Inflammatory macrophage treated with lipopolysaccharide for 1 hour (primary cell): ENCODE measurements at regions not wholly inside any gene's neighbourhood (a gene's known extent, or its start where the extent isn't known, plus 50 kb on each side); places are given as distances from the start of the nearest gene placed in this dataset.

Experiments
- DNase-seq, 2 donors: peaks; one replicate each; pipeline ENCODE4 v3.0.0-alpha.2; 2020 to 2022

DNA sequence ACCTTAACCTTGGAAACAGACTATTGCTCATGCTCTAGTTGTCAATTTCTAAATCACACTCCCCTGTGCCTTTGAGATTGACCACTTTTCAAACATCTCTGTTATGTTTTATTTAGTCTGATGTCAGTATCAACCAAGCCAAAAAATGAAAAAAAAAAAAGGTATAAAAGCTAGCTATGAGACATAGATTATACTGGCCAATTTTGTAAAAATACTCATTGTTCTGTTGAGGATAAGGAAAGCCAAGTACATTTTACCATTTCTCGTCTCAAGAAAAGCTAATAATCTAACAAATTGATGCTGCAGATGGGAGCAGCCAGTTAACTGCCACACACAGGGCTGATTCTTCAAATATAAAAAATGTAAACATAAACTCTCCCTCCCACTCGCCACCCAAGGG, 572.6 kb upstream of the KLF12 start:
- no peak for DNase-seq

DNA sequence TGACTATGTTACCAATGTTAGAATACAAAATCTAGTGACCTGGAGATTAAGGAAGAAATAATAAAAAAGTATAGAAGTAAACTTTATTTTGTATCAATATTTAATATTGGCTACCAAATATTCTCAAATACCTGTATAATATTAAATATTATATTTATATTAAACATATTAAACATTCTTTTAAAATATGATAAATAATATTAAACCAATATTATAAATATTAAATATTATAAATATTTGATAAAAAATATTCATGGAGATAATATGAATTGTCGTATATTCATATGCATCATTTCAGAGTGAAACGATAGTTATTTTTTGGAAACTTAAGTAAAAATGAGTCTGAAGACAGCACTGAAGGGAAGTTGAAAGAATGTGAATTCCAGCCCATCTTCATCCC, 571.2 kb upstream of the KLF12 start:
- DNase-seq: no peak

DNA sequence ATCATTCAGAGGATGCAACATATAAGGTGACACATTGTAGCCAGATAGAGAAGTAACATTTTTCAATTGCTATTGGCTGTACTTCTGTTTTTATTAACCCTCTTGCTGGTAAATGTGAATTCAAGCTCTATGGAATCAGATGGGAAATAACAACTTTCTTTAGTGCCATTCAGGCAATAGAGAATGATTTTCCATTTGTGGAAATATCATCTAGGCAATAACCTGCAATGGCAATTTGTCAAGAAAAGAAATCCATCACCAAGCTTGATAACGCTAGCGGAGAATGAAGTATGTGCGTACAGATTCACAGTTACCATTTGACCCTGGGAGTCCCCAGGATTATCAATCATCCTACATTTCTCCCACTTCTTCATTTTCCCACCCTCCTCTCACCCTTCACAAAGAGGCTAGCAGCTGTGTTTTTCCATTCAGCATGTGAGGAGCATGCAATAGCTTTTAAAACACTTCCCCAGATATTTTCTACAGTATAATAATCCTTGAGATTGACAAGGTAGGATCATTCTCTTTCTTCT, 569.7 kb upstream of the KLF12 start:
- DNase-seq: no peak

DNA sequence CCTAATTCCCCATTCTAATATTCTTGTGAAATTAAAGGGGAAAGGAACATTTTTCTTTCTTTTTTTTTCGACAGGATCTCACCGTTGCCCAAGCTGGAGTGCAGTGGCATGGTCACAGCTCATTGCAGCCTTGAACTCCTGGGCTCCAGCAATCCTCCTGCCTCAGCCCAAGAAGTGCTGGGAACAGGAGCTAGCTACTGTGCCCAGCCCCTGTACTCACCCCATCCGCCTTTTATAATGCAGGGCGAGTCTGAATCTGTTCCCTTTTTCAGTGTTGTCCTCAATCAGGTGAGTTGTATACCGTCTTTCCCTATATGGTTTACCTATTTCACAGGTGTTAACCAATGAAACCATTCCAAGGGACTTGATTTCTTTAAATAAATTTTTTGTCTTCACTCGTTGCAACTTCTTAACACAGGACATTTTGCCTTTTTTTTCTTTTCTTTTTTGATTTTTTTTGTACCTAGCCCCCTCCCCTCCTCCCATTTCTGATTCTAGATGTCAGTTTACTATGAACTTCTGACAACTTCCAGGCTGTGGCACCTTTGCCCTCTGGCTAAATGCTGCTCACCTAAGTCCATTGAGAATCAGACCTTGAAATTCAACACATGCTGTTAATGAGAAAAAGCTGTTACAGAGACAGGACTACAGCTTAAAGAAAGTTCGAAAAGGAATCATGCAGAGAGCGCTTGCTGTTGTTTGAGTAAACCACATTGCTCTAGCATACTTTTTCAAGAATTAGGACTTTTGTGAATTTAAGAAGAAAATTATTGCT, 562.1 kb upstream of the KLF12 start:
- no peak for DNase-seq

DNA sequence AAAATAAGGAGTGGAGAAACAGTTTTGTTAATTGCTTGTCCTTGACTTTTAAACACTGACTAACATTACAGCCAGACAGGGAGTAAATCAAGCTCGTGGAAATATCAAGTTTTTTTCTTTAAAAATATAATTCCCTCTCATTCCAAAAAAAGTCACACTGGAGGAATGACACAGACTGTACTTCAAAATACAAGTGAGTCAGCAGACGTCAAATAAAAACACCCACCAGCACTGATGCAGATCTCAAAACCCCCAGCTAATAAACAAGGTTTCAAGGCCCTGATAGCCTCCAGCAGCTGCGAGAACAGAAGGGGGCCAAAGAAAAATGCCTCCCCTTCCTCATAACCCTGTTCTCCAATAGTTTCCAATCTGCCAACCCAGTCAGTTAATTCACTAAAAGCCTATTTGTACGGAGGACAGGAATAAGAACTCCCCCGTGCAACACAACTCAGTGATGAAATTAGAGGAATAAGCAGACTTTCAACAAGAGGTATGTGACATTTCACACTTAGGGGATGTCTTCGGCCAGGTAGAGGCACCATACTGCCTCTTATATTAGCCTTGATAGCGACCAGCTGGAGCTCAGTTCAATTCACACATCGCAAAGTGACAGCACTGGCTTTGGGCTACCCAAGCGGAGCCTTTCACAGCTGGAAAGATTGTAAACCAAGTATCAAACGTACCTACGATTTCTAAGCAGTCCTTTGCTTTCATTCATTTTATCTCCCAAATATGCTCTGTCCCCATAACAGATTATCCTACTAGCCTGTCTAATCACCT, 561.0 kb upstream of the KLF12 start:
- DNase-seq: no peak

DNA sequence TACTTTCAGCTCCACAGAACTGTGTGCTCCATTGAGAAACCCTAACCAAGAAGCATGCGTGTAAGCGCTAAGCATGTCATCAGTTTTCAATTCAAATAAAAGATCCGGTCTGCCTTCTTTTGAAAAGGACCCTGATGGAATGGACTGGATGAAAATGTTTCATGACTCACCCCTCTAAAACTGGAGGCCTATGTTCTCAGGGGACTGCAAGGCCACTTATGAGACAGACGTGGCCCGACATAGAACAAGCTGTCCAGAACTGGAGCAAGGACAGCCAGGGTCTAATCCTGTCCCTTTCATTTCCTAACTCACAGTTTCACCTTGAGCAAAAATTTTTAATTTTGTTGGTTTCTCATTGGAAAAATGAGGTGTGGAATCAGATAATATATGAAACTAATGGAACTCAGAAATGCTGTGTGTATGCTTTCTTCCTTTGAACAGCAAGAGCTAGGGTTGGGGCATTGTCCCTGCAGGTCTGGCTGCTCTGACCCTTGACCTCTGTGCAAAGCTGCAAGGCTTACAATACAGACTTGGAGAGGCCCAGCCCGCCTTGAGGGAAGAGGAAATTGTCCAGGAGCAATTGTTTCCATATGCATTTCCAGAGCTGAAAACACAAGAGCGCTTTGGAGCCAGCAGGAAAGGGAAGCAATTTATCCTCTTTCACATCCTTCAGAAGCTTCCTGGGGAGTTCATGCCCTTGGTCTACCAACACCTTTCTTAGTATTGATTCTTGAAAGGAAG, 553.4 kb upstream of the KLF12 start:
- no peak for DNase-seq

DNA sequence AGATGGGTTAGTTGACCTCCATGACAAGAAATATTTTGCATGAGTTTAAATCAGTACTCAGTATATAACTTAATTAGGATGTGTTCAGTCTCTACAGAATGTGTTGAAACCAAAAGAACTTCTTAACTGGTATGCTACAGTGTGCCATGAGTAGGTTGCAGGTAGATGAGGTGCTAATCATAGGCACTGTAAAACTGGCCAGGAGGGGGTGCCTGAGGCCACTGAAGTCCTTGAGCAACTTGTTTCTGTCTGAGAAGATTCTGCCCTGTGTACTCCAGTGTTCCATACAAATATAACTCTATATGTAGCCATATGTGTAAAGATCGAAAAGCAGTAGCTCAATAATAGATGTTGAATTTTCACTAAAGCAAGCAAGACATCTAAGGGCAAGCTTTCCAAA, 549.2 kb upstream of the KLF12 start:
- DNase-seq: no peak

DNA sequence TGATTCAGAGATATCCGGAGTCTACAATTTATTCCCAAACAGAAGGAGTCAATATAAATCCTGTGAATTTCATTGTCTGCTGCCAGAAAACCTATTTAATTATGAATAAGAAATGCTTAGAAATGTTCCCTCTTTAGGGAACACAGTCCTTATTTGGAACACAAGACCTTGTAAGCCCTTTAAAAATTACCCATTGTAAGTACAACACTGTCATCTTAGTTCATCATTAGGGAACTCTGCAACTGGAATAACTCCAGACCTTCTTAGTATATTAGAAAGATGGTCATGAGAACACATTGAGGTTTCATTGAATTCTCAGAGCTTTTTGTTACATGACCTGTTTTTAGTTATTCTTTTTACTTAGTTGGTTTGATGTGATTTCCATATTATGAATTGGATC, 548.5 kb upstream of the KLF12 start:
- no peak for DNase-seq

DNA sequence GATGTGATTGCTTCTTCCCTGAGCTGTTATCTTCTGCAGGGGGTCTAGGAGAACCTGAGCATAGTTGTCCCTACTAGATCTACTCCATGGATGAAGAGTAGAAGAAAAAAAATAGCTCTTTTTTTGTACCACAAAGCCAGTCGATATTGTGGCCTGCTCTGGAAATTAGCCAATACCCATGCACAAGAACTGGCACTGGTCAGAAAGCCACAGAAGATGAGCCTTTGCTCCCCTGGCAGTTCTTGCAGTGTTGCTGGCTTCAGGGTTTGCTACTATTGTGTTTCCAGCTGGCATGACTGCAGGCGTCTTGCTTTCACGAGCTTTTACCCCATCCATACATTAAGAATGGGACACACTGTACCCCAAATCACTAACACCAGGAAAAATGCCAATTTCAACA, 547.7 kb upstream of the KLF12 start:
- no peak for DNase-seq

DNA sequence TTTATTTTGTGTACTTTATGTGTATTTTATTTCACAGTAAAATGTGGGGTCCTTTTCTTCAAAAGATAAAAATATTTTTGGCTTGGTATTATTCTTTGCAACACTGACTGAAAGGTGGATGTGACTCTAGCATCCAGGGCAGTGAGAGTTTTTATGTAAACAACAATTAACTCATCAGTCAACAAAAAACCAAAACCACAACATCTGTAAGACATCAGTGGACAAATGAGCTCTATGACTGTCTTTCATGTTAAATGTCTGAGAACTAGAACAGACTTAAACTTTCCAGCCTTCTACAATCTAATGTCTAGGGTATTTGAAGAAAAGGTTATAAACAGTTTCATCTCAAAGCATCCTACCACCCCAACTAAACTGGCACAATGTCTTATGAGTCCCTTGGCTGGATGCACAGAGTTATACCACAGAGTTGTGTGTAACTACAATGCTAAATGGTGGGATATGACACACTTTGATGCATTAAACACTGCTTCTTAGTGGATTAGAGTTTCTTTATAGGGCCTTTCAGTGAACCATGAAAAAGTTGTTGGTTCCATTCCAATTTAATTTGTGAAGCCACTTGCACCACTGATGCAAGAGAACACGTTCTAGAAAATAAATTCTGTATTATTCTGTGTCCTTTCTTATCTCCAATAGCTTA, 544.2 kb upstream of the KLF12 start:
- no peak for DNase-seq

DNA sequence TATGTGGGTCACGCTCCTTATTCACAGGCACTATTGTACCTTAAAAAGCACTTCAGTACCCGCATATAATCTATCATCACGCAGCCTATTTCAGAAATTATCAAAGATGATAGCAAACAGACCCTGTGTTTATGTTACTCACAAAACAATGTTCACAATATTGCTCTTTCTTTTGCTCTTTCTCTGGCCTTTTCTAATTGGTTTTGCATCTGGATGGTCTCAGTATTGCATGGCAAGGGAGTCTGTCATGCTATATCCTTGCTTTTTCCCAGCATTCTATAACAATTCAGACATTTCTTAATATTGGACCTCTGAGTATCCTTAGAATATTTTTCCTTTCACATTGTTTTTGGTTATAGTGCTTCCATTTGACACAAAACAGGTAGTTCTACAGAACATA, 541.8 kb upstream of the KLF12 start:
- no peak for DNase-seq

DNA sequence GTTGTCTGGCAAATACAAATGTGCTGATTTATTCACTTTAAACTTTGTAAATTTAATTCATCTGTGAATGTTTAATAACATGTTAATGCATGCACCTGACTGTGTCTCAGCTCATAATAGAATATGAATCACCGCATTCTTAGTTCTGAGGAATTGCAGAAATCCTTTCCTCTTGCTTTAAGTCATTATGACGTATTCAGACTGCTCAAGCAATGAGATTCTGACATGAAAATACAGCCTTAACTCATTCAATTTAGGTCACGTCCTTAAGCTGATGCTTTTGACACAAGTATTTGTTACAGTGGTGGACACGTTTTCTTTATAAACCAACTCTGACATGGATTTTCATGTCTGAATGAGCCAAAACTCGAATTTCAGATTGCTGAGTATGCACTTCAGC, 541.0 kb upstream of the KLF12 start:
- DNase-seq: no peak

DNA sequence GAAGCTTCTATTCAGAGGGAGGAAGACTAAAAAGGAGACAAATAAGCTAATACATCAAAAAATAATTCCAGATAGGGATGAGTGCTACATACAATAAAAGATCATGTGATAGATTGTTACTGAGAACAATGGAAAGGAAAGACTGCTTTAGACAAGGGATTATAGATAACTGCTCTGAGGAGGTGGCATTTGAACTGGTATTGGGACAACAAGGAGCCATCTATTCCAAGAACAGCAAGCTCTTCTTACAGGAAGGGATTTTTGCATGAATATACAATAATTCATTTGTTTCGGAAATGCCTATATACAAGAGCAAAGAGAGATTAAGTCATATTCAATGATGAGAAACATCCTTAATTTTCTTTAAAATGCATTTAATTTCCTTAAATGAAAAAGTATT, 540.5 kb upstream of the KLF12 start:
- DNase-seq: no peak

DNA sequence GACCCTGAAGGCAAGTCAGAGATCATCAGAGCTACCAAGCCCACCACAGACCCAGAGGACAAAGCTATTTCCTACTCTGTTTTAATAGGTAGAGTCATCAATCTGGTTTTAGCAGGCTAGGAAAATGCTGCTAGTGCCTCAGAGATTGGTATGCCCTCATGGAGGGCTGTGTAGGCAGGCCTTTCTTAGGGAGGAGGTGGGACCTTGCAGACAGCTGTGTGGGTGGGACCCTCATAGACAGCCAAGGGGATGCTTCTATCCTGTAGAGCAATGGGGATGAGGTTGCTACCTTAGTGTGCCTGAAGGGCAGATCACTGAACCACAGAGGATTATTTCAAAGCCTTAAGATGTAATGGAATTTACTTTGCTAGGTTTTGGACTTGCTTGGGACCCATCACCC, 534.9 kb upstream of the KLF12 start:
- DNase-seq: no peak

DNA sequence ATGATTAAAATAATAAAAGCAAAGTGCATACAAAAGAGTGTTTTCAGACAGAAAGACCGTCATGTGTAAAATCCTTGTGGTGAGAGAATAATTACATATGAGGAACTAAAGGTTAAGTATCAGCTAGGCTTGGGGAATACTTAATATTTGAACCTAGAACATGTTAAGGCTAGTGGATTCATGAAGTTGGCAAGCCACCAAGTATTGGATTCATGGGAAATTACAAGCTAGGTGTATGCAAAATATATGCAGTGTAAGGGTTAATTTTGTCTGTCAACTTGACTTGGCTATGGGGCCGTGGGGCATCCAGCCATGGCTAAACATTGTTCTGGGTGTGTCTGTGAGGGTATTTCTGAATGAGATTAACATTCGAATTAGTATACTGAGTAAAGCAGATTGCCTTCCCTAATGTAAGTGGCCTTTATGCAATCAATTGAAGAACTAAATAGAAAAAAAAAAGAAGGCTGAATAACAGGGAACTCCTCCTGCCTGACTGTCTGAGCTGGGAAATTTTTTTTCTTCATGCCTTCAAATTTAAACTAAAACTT, 533.5 kb upstream of the KLF12 start:
- DNase-seq: no peak

DNA sequence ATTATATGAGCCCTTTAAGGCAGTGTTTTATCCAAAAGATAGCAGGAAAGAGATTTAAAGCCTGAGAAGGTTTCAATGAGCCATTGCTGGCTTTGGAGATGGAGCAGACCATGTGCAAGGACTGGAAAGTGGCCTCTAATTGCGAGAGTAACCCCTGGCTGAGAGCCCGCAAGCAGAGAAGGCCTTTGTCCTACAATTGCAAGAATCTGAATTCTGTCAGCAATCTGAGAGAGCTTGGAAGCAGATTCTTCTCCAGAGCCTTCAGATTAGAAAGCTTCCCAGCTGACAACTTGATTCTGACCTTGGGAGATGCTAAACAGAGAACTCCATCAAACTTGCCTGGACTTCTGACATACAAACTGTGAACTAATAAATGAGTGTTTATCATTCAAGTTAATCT, 528.7 kb upstream of the KLF12 start:
- DNase-seq: no peak

DNA sequence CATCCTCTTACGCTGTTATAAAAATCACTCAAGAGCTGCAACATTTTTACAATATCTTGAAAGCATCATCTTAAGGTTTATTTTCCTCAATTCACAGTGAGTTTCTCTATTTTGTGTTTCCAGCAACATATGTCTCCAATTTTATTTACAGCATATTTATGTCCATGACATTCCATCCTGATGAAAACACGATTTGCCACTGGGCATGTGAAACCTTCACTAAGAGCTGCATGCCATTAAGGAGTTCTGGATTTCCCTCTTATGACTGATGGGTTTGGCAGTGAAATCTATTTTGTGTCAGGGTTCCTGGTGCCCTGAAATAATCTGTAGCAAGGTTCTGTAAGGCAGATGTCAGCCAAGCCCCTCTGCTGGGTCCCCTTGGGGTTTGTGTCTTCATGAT, 527.6 kb upstream of the KLF12 start:
- no peak for DNase-seq

DNA sequence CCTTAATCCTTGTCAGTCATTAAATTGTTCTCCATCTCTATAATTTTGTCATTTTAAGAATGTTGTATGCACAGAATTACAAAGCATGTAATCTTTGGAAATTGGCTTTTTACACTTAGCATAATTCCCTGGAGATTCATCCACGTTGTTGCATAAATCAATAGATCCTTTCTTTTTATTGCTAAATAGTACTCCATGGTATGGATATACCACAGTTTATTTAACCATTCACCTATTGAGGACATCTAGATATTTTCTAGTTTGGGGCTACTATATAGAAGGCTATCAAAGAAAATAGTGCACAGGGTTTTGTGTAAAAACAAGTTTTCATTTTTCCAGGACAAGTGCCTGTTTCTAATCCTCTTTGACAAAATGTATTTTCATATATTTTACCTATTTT, 523.6 kb upstream of the KLF12 start:
- DNase-seq: no peak

DNA sequence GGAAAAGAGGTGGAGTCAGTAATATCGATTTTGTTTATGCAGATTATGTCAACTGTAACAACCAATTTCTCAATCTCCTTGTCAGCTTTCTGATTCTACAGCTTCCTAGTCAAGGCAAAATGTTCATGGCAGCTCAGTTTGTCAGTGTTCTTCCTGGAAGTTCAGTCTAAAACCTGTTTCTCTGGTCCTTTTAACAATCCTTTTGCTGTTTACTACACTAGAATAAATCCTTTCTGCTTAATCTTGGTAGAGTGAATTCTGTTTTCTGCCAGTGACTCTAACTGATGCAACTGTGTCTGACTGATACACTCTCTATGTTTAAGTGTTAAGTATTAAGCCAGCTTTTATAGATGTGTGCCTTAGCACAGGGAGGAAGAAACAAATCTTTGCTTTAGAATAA, 516.9 kb upstream of the KLF12 start:
- no peak for DNase-seq

DNA sequence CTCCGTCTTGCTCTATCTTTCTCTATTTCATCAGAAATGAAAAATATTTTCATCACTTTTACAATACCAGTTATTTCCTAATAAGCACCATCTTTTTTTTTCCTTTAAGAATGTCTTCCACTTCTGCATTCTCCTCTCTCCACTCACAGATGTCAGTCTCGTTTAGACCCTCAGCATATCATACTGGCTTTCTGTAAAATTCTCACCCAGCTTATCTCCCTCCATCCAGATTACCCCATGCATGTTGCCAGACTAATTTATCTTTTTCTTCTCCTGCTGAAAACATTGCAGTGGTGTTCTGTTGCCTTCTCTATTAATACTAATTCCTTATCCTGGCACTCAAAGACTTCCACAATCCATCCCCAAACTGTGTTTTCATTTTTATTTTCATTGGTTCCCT, 513.8 kb upstream of the KLF12 start:
- DNase-seq: no peak

DNA sequence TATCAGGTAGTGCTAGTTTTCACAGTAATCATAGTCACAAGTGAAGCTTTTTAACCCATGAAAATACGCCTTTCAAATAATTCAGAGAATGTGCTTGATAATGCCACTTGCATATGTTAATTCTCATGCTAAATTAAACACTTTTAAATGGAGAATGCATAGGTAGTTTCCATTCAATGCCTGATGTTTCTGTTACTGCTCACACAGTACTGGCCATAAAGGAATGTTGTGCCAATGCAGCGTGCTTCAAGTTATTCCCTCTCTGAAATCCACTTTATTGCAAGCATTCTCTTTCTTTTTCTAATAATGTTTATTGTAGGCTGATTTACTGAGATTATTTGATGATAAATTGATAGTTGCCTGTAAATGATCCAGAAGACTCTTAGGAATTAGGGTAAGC, 513.0 kb upstream of the KLF12 start:
- DNase-seq: no peak

DNA sequence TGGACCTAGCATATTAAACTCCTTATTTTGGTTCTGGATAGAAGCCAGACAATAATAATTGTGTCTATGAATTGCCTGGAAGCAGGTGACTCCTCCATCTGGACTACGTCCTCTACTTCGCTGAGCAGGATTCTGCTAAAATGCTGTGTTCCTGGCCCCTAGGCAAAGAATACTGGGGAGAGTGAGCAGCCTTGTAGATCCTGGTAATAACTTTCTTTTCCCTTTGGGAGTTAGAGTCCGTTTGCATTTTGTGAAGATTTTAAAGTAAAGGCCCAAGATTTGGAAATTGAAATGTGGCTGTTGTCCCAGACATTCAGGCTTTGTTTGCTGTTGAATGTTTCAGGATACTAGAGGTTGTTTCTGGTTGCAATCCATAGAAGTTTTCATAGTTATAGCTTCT, 511.9 kb upstream of the KLF12 start:
- no peak for DNase-seq

DNA sequence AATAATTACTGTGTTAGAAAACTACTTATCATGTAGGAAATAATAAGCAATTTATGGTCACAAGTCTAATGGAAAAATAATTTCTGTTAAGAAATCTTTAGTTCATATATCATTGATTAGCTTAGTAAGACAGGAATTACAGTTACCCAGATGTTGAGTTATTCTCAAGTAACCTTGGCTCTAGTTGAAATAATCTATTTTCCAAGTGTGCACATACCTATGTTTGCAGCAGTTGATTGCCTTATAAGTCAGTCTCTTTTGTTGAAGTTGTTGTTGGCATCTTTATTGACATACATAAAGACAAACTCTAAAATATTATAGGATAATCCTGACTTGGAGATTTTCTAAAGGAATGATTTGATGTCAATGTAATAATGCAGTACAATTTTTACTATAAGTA, 511.4 kb upstream of the KLF12 start:
- no peak for DNase-seq
